ENCODE measurements at regions not wholly inside any gene's neighbourhood (a gene's known extent, or its start where the extent isn't known, plus 50 kb on each side); places are given as distances from the start of the nearest gene placed in this dataset.
"Not testable (repeated sequence)": the region's sequence is repeated elsewhere in the genome, so short reads cannot be mapped to it uniquely, and the experiment has no call there.

- ATAC-seq (no peak), DNase-seq (no peak)
- ChIA-PET CTCF (no interaction called here), POLR2A (no interaction called here)
- no peaks in the 10 kb centered on the region for H3K27me3 Mint-ChIP-seq (ENCODE audit: low read depth)
- H3K4me3 Mint-ChIP-seq, result no peak overlapping the region
- no peaks in the 10 kb centered on the region for H3K9me3 Mint-ChIP-seq (ENCODE audit: insufficient read depth)
- H3K27ac Mint-ChIP-seq, result no peak overlapping the region
- H3K4me1 Mint-ChIP-seq (ENCODE audit: low read depth), result no peaks in the 10 kb centered on the region
- H3K36me3 Mint-ChIP-seq (ENCODE audit: low read depth), result no peaks in the 10 kb centered on the region
Observed at GRCh38 chr6:67717281-67717680, 917.8 kb upstream of the ADGRB3 start.

- ChIA-PET CTCF (no interaction called here), POLR2A (no interaction called here)
- Mint-ChIP-seq H3K27me3 (ENCODE audit: low read depth) (no peaks in the 10 kb centered on the region), H3K4me1 (ENCODE audit: low read depth) (no peaks in the 10 kb centered on the region), H3K4me3 (no peak overlapping the region), H3K27ac (no peak overlapping the region), H3K36me3 (ENCODE audit: low read depth) (no peaks in the 10 kb centered on the region), H3K9me3 (ENCODE audit: insufficient read depth) (peaks cover 16% of the 10 kb centered on the region)
- ATAC-seq, result no peak
- no peak for DNase-seq
Observed at GRCh38 chr6:67706388-67706787, 928.7 kb upstream of the ADGRB3 start.

- Mint-ChIP-seq H3K4me1 (ENCODE audit: low read depth) (no peaks in the 10 kb centered on the region), H3K9me3 (ENCODE audit: insufficient read depth) (peaks cover 5% of the 10 kb centered on the region), H3K27ac (no peak overlapping the region), H3K27me3 (ENCODE audit: low read depth) (no peaks in the 10 kb centered on the region), H3K4me3 (no peak overlapping the region), H3K36me3 (ENCODE audit: low read depth) (no peaks in the 10 kb centered on the region)
- ChIA-PET POLR2A (no interaction called here), CTCF (no interaction called here)
- DNase-seq (no peak), ATAC-seq (no peak)
Observed at GRCh38 chr6:67698534-67698933, 936.5 kb upstream of the ADGRB3 start.

GRCh38 chr6:67694127-67694526, 941.0 kb upstream of the ADGRB3 start:
- DNase-seq, result no peak

GRCh38 chr6:67689329-67689728, 945.8 kb upstream of the ADGRB3 start:
- DNase-seq (no peak), ATAC-seq (no peak)
- H3K27ac Mint-ChIP-seq, result no peak overlapping the region
- H3K4me3 Mint-ChIP-seq, result no peak overlapping the region
- no peaks in the 10 kb centered on the region for H3K36me3 Mint-ChIP-seq (ENCODE audit: low read depth)
- POLR2A ChIA-PET, result no interaction called here
- no peaks in the 10 kb centered on the region for H3K27me3 Mint-ChIP-seq (ENCODE audit: low read depth)
- H3K9me3 Mint-ChIP-seq (ENCODE audit: insufficient read depth), result peaks cover 6% of the 10 kb centered on the region
- no peaks in the 10 kb centered on the region for H3K4me1 Mint-ChIP-seq (ENCODE audit: low read depth)
- CTCF ChIA-PET, result no interaction called here

More at GRCh38 chr6:67694127-67694526, 941.0 kb upstream of the ADGRB3 start:
- Mint-ChIP-seq H3K9me3 (ENCODE audit: insufficient read depth) (peaks cover 7% of the 10 kb centered on the region), H3K27ac (no peak overlapping the region), H3K36me3 (ENCODE audit: low read depth) (no peaks in the 10 kb centered on the region), H3K27me3 (ENCODE audit: low read depth) (no peaks in the 10 kb centered on the region), H3K4me3 (no peak overlapping the region), H3K4me1 (ENCODE audit: low read depth) (no peaks in the 10 kb centered on the region)
- ChIA-PET CTCF (no interaction called here), POLR2A (no interaction called here)
- no peak for ATAC-seq

- H3K4me1 Mint-ChIP-seq (ENCODE audit: low read depth), result no peaks in the 10 kb centered on the region
- no peaks in the 10 kb centered on the region for H3K36me3 Mint-ChIP-seq (ENCODE audit: low read depth)
- DNase-seq (no peak), ATAC-seq (no peak)
- POLR2A ChIA-PET, result no interaction called here
- H3K9me3 Mint-ChIP-seq (ENCODE audit: insufficient read depth), result peaks cover 6% of the 10 kb centered on the region
- H3K27ac Mint-ChIP-seq, result no peak overlapping the region
- CTCF ChIA-PET, result no interaction called here
- H3K4me3 Mint-ChIP-seq, result no peak overlapping the region
- H3K27me3 Mint-ChIP-seq (ENCODE audit: low read depth), result no peaks in the 10 kb centered on the region
Observed at GRCh38 chr6:67687396-67687795, 947.7 kb upstream of the ADGRB3 start.

GRCh38 chr6:67686225-67686624, 948.9 kb upstream of the ADGRB3 start:
- H3K4me3 Mint-ChIP-seq; DNase-seq; H3K27ac Mint-ChIP-seq; H3K27me3 Mint-ChIP-seq (ENCODE audit: low read depth); H3K4me1 Mint-ChIP-seq (ENCODE audit: low read depth); H3K36me3 Mint-ChIP-seq (ENCODE audit: low read depth); POLR2A ChIA-PET; CTCF ChIA-PET; H3K9me3 Mint-ChIP-seq (ENCODE audit: insufficient read depth); ATAC-seq: not testable (repeated sequence)

- no peaks in the 10 kb centered on the region for H3K27me3 Mint-ChIP-seq (ENCODE audit: low read depth)
- DNase-seq (no peak), ATAC-seq (no peak)
- no peak overlapping the region for H3K4me3 Mint-ChIP-seq
- H3K9me3 Mint-ChIP-seq (ENCODE audit: insufficient read depth), result peaks cover 3% of the 10 kb centered on the region
- no peaks in the 10 kb centered on the region for H3K36me3 Mint-ChIP-seq (ENCODE audit: low read depth)
- POLR2A ChIA-PET, result no interaction called here
- CTCF ChIA-PET, result no interaction called here
- no peaks in the 10 kb centered on the region for H3K4me1 Mint-ChIP-seq (ENCODE audit: low read depth)
- no peak overlapping the region for H3K27ac Mint-ChIP-seq
Observed at GRCh38 chr6:67683960-67684359, 951.1 kb upstream of the ADGRB3 start.

GRCh38 chr6:67680297-67680932, 954.7 kb upstream of the ADGRB3 start:
- H3K27me3 Mint-ChIP-seq (ENCODE audit: low read depth), result no peaks in the 10 kb centered on the region
- POLR2A ChIA-PET, result no interaction called here

GRCh38 chr6:67679566-67680296, 955.4 kb upstream of the ADGRB3 start:
- H3K4me3 Mint-ChIP-seq, result no peak overlapping the region
- H3K27ac Mint-ChIP-seq, result no peak overlapping the region
- ATAC-seq (no peak), DNase-seq (no peak)
- H3K9me3 Mint-ChIP-seq (ENCODE audit: insufficient read depth), result no peaks in the 10 kb centered on the region
- ChIA-PET POLR2A (no interaction called here), CTCF (no interaction called here)
- no peaks in the 10 kb centered on the region for H3K36me3 Mint-ChIP-seq (ENCODE audit: low read depth)
- H3K4me1 Mint-ChIP-seq (ENCODE audit: low read depth), result no peaks in the 10 kb centered on the region
- no peaks in the 10 kb centered on the region for H3K27me3 Mint-ChIP-seq (ENCODE audit: low read depth)

More at GRCh38 chr6:67680297-67680932, 954.7 kb upstream of the ADGRB3 start:
- ATAC-seq (no peak), DNase-seq (no peak)
- Mint-ChIP-seq H3K4me3 (no peak overlapping the region), H3K4me1 (ENCODE audit: low read depth) (no peaks in the 10 kb centered on the region), H3K27ac (no peak overlapping the region), H3K9me3 (ENCODE audit: insufficient read depth) (no peaks in the 10 kb centered on the region), H3K36me3 (ENCODE audit: low read depth) (no peaks in the 10 kb centered on the region)
- CTCF ChIA-PET, result no interaction called here

- Mint-ChIP-seq H3K27ac (no peak overlapping the region), H3K4me1 (ENCODE audit: low read depth) (no peaks in the 10 kb centered on the region), H3K27me3 (ENCODE audit: low read depth) (no peaks in the 10 kb centered on the region), H3K4me3 (no peak overlapping the region), H3K36me3 (ENCODE audit: low read depth) (no peaks in the 10 kb centered on the region), H3K9me3 (ENCODE audit: insufficient read depth) (peaks cover 11% of the 10 kb centered on the region)
- ChIA-PET CTCF (no interaction called here), POLR2A (no interaction called here)
- no peak for DNase-seq
- ATAC-seq, result no peak
Observed at GRCh38 chr6:67676892-67677291, 958.2 kb upstream of the ADGRB3 start.

GRCh38 chr6:67667637-67668422, 967.3 kb upstream of the ADGRB3 start:
- Mint-ChIP-seq H3K27ac (no peak overlapping the region), H3K36me3 (ENCODE audit: low read depth) (no peaks in the 10 kb centered on the region), H3K9me3 (ENCODE audit: insufficient read depth) (peaks cover 12% of the 10 kb centered on the region), H3K4me1 (ENCODE audit: low read depth) (no peaks in the 10 kb centered on the region), H3K4me3 (no peak overlapping the region), H3K27me3 (ENCODE audit: low read depth) (no peaks in the 10 kb centered on the region)
- ATAC-seq (no peak), DNase-seq (no peak)
- ChIA-PET POLR2A (no interaction called here), CTCF (no interaction called here)
